GM12878 (cell line): ENCODE measurements at regions not wholly inside any gene's neighbourhood (a gene's known extent, or its start where the extent isn't known, plus 50 kb on each side); places are given as distances from the start of the nearest gene placed in this dataset.

ENCODE experiments used
- ATAC-seq: fragments of 200-7000 bp; cut with Tn5 transposase; 3 replicates; pipeline ENCODE4 v1.9.1; 2020; ENCODE audit warnings: mild to moderate bottlenecking, moderate library complexity
- BruUV-seq: library from RNA; stranded (reverse); fragments of 400-500 nt; replicated peaks from 2 replicates; lab custom pipeline; 2021; lab: Mats Ljungman, UMichigan
- CTCF ChIA-PET: fragments of 300-600 bp; sonication (Branson Sonifier 250); formaldehyde crosslinking; extraction: SDS; loops from one replicate; lab custom pipeline; 2021; ENCODE audit warnings: inconsistent platforms; lab: Yijun Ruan, JAX
- POLR2A ChIA-PET: fragments of 350-600 bp; formaldehyde crosslinking; extraction: SDS; loops from one replicate; lab custom pipeline; 2021; ENCODE audit warnings: inconsistent platforms; lab: Charles Lee
- RAD21 ChIA-PET: fragments of 300-600 bp; sonication (Branson Sonifier 250); formaldehyde crosslinking; loops from one replicate; lab custom pipeline; 2023; ENCODE audit warnings: antibody characterized with exemption; ENCODE audit not compliant: unreplicated experiment; lab: Charles Lee
- SMC1A ChIA-PET: fragments of 300-600 bp; sonication (Branson Sonifier 250); formaldehyde crosslinking; loops from one replicate; lab custom pipeline; 2023; ENCODE audit not compliant: unreplicated experiment, uncharacterized antibody; lab: Charles Lee
- DNase-seq: peaks from one replicate; pipeline ENCODE4 v3.0.0-alpha.2; 2011; ENCODE audit warnings: low read depth, low spot score
- FAIRE-seq: peaks from 3 replicates; lab custom pipeline; 2011; peaks lifted over from hg19 to GRCh38; lab: Jason Lieb, UNC
- H2AFZ ChIP-seq: 2 replicates; pipeline ENCODE4 v1.6.0; 2011; ENCODE audit warnings: low read depth, low read length, control low read depth; ENCODE audit not compliant: control insufficient read depth
- H3K27ac ChIP-seq: 2 replicates; pipeline ENCODE4 v1.5.1; 2011; ENCODE audit warnings: control low read depth; ENCODE audit not compliant: control insufficient read depth, insufficient read depth
- H3K27me3 ChIP-seq, 2 experiments: replicated peaks in 1 of 2; 2 replicates each; pipeline versions ENCODE4 v1.6.0 to v1.6.1; 2011; ENCODE audit warnings: low read length in 1 of 2; ENCODE audit not compliant: control insufficient read depth in 2 of 2, insufficient read depth in 2 of 2
- H3K36me3 ChIP-seq, 2 experiments: 2 replicates each; pipeline ENCODE4 v1.5.1; 2011; ENCODE audit warnings: low read length in 1 of 2; ENCODE audit not compliant: control insufficient read depth in 2 of 2, insufficient read depth in 2 of 2
- H3K4me1 ChIP-seq: 2 replicates; pipeline ENCODE4 v1.6.1; 2011; ENCODE audit warnings: mild to moderate bottlenecking, low read length, moderate library complexity, mixed read lengths; ENCODE audit not compliant: control insufficient read depth, insufficient read depth
- H3K4me2 ChIP-seq: 2 replicates; pipeline ENCODE4 v1.6.0; 2011; ENCODE audit warnings: control low read depth; ENCODE audit not compliant: control insufficient read depth, insufficient read depth
- H3K4me3 ChIP-seq: fragments of 200-600 bp; sonication (generic); 2 replicates; pipeline ENCODE4 v1.5.1; 2016
- H3K79me2 ChIP-seq: 2 replicates; pipeline ENCODE4 v1.6.0; 2011; ENCODE audit warnings: low read length; ENCODE audit not compliant: control insufficient read depth, insufficient read depth
- H3K9ac ChIP-seq: 2 replicates; pipeline ENCODE4 v1.8.0; 2011; ENCODE audit warnings: low read length, control low read depth, mixed read lengths; ENCODE audit not compliant: control insufficient read depth, insufficient read depth
- H3K9me3 ChIP-seq: replicated peaks from 3 replicates; pipeline ENCODE4 v1.5.1; 2011; ENCODE audit warnings: mild to moderate bottlenecking, low read length; ENCODE audit not compliant: control insufficient read depth, insufficient read depth
- H4K20me1 ChIP-seq: 2 replicates; pipeline ENCODE4 v1.6.0; 2011; ENCODE audit not compliant: control insufficient read depth, insufficient read depth
- BCL11A ChIP-seq: IDR thresholded peaks from 2 replicates; pipeline ENCODE4 v1.6.1; 2011; ENCODE audit warnings: low read depth, low read length
- CHD2 ChIP-seq: IDR thresholded peaks from 2 replicates; pipeline ENCODE4 v1.6.1; 2011; ENCODE audit warnings: low read depth, low read length, improper control_type of control experiment, borderline replicate concordance
- E4F1 ChIP-seq: fragments of 450-650 bp; IDR thresholded peaks from 2 replicates; pipeline ENCODE4 v1.6.1; 2018; ENCODE audit warnings: borderline replicate concordance, mild to moderate bottlenecking; ENCODE audit not compliant: partially characterized antibody
- EED ChIP-seq: sonication (generic); IDR thresholded peaks from 2 replicates; pipeline ENCODE4 v1.6.1; 2016; ENCODE audit warnings: antibody characterized with exemption, low read depth
- POU2F2 ChIP-seq: IDR thresholded peaks from 3 replicates; pipeline ENCODE4 v1.6.1; 2011; ENCODE audit warnings: low read depth, mild to moderate bottlenecking, low read length, borderline replicate concordance
- PRDM15 ChIP-seq: fragments of 450-650 bp; formaldehyde crosslinking; IDR thresholded peaks from 2 replicates; pipeline ENCODE4 v1.4.0; 2020; ENCODE audit warnings: mild to moderate bottlenecking, moderate library complexity
- ZBTB4 ChIP-seq: fragments of 450-650 bp; formaldehyde crosslinking; IDR thresholded peaks from 2 replicates; pipeline ENCODE4 v1.4.0; 2022; ENCODE audit warnings: mild to moderate bottlenecking, moderate library complexity
- WGBS: methylation state at CpG from one replicate; pipeline ENCODE4 v1.1.6; 2016; ENCODE audit warnings: low lambda C conversion rate; ENCODE audit not compliant: insufficient replicate concordance, insufficient coverage; ENCODE audit errors: missing lambda C conversion rate; 5-methylcytosine and 5-hydroxymethylcytosine counted together
- in situ Hi-C: fragments of 300-500 bp; cut with MboI; formaldehyde crosslinking; loops from 9 replicates; pipeline ENCODE4 v1.14.3; 2018; ENCODE audit warnings: mixed read lengths
- intact Hi-C: fragments of 100-400 bp; cut with micrococcal nuclease; formaldehyde crosslinking; loops from one replicate; pipeline ENCODE4 v1.14.2; 2022; ENCODE audit not compliant: unreplicated experiment

- TF ChIP-seq ZBTB4 (CRISPR knock-in tag) (no peak), BCL11A (no peak)
Observed at GRCh38 chr18:25518716-25519053, 166.7 kb upstream of the ZNF521 start (continued).

GRCh38 chr18:25517881-25518715 is 166.1 kb upstream of the ZNF521 start:
- no peak for FAIRE-seq
- POLR2A ChIA-PET: no interaction called here
- no peaks in the 10 kb centered on the region for H3K27me3 ChIP-seq
- H3K4me1 ChIP-seq: no peaks in the 10 kb centered on the region
- in situ Hi-C loops: no loop called here
- no peak overlapping the region for H3K4me2 ChIP-seq
- no peak overlapping the region for H3K27ac ChIP-seq
- TF ChIP-seq EED: no peak
- no peak for TF ChIP-seq POU2F2
- no peak for TF ChIP-seq PRDM15 (CRISPR knock-in tag)
- no peak for TF ChIP-seq E4F1
- no peak for TF ChIP-seq CHD2
- TF ChIP-seq, all 136 proteins: peak for 0
- DNase-seq: no peak
- H3K4me3 ChIP-seq: no peak overlapping the region
- 24% methylated on average over 6 of the region's 6 CpGs for WGBS
- no peak overlapping the region for H3K9ac ChIP-seq
- ChIA-PET RAD21 (no interaction called here), CTCF (no interaction called here), SMC1A (interaction anchor here (0.9 kb wide), 1 partner anchor 15 kb away, joined by 3 read pairs; no protein-coding TSS in a partner anchor)
- H2AFZ ChIP-seq: no peak overlapping the region
- ATAC-seq: peak; percentile 82
- BruUV-seq: no TSS peak
- no peaks in the 10 kb centered on the region for H4K20me1 ChIP-seq
- intact Hi-C loops: no loop called here
- H3K79me2 ChIP-seq: no peaks in the 10 kb centered on the region
- no peaks in the 10 kb centered on the region for H3K9me3 ChIP-seq
- H3K36me3 ChIP-seq: no peaks in the 10 kb centered on the region
